ENCODE measurements at regions not wholly inside any gene's neighbourhood (a gene's known extent, or its start where the extent isn't known, plus 50 kb on each side); places are given as distances from the start of the nearest gene placed in this dataset.

- no peak for TF ChIP-seq POLR2AphosphoS5 (IDR thresholded peaks at IDR 0.05)
- TF ChIP-seq, protein P1, sequence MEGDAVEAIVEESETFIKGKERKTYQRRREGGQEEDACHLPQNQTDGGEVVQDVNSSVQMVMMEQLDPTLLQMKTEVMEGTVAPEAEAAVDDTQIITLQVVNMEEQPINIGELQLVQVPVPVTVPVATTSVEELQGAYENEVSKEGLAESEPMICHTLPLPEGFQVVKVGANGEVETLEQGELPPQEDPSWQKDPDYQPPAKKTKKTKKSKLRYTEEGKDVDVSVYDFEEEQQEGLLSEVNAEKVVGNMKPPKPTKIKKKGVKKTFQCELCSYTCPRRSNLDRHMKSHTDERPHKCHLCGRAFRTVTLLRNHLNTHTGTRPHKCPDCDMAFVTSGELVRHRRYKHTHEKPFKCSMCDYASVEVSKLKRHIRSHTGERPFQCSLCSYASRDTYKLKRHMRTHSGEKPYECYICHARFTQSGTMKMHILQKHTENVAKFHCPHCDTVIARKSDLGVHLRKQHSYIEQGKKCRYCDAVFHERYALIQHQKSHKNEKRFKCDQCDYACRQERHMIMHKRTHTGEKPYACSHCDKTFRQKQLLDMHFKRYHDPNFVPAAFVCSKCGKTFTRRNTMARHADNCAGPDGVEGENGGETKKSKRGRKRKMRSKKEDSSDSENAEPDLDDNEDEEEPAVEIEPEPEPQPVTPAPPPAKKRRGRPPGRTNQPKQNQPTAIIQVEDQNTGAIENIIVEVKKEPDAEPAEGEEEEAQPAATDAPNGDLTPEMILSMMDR (IDR thresholded peaks at IDR 0.05): no peak
- TF ChIP-seq EP300 (IDR thresholded peaks at IDR 0.05): no peak
Observed at GRCh38 chr3:164397462-164397861, 680.8 kb downstream of the SI start.
